Muscle of leg (tissue), 3 donors: ENCODE measurements at regions not wholly inside any gene's neighbourhood (a gene's known extent, or its start where the extent isn't known, plus 50 kb on each side); places are given as distances from the start of the nearest gene placed in this dataset.
"Not testable (repeated sequence)": the region's sequence is repeated elsewhere in the genome, so short reads cannot be mapped to it uniquely, and the experiment has no call there.

Experiments
- DNase-seq: peaks from one replicate; pipeline ENCODE4 v3.0.0; 2013
- H3K27ac ChIP-seq: one replicate; pipeline ENCODE4 v1.5.1; 2013; ENCODE audit warnings: mild to moderate bottlenecking, low read length, control low read depth
- H3K27me3 ChIP-seq: one replicate; pipeline ENCODE4 v1.6.1; 2013; ENCODE audit warnings: low read length; ENCODE audit not compliant: control insufficient read depth, insufficient read depth
- H3K36me3 ChIP-seq: one replicate; pipeline ENCODE4 v1.6.1; 2013; ENCODE audit warnings: low read length; ENCODE audit not compliant: control insufficient read depth, insufficient read depth
- H3K4me1 ChIP-seq: one replicate; pipeline ENCODE4 v1.6.1; 2013; ENCODE audit warnings: low read length; ENCODE audit not compliant: control insufficient read depth, insufficient read depth
- H3K4me3 ChIP-seq: one replicate; pipeline ENCODE4 v1.5.1; 2013; ENCODE audit warnings: low read length, control low read depth
- H3K9me3 ChIP-seq: replicated peaks from 2 replicates; pipeline ENCODE4 v1.6.1; 2013; ENCODE audit warnings: low read depth, low read length; ENCODE audit not compliant: control insufficient read depth
- WGBS: methylation state at CpG from one replicate; pipeline ENCODE4 v1.1.5; 2013; ENCODE audit warnings: missing lambda C conversion rate; ENCODE audit not compliant: insufficient coverage; 5-methylcytosine and 5-hydroxymethylcytosine counted together

- H3K4me1 ChIP-seq, H3K9me3 ChIP-seq, H3K36me3 ChIP-seq, H3K27me3 ChIP-seq, DNase-seq, H3K27ac ChIP-seq, H3K4me3 ChIP-seq: not testable (repeated sequence)
- WGBS, result no CpG with 5 or more reads among the region's 1 CpG
Observed at GRCh38 chr7:46039813-46040212, 118.7 kb upstream of the IGFBP3 start.

- no peaks in the 10 kb centered on the region for H3K9me3 ChIP-seq
- no peak for DNase-seq
- no peaks in the 10 kb centered on the region for H3K36me3 ChIP-seq
- WGBS, result 100% methylated on average over 1 of the region's 1 CpG
- no peaks in the 10 kb centered on the region for H3K27me3 ChIP-seq
- no peak overlapping the region for H3K4me3 ChIP-seq
- H3K27ac ChIP-seq, result no peak overlapping the region
- peaks cover 2% of the 10 kb centered on the region for H3K4me1 ChIP-seq
Observed at GRCh38 chr7:46035166-46035565, 114.1 kb upstream of the IGFBP3 start.

DNA sequence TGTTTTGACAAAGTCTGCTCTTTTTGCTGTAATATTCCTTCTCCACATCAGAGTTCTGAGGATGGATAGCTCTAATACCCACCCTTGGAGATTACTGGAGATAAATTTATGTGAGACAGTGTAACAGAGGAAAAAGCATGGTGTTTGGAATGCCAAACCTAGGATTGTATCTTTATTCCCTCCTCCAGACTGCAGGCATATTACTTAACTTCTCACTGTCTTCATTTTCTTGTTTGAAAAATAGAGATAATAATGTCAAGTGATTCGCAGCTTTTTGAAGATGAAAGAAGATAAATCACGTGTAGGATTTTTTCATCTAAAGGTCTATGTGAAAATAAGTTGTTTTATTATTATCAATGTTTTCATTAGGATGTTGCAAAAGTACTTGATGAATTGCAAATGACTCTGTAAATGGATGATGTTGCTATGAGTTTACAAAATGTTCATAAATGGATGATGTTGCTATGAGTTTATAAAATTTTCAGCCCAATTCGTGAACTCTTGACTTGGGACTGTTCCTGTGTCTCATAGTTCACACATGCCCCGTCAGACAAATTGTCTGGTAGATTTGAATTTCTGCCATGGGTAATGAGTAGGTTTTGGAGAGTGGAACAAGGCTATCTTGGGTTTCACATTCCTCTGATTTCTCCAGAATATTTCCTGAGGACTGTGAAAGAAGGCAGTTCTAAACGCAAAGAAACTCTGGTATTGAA is 113.1 kb upstream of the IGFBP3 start:
- Histone ChIP-seq H3K9me3 (no peaks in the 10 kb centered on the region), H3K4me1 (peaks cover 2% of the 10 kb centered on the region), H3K27me3 (no peaks in the 10 kb centered on the region), H3K27ac (no peak overlapping the region), H3K36me3 (no peaks in the 10 kb centered on the region), H3K4me3 (no peak overlapping the region)
- WGBS, result no CpG with 5 or more reads among the region's 5 CpGs
- no peak for DNase-seq

DNA sequence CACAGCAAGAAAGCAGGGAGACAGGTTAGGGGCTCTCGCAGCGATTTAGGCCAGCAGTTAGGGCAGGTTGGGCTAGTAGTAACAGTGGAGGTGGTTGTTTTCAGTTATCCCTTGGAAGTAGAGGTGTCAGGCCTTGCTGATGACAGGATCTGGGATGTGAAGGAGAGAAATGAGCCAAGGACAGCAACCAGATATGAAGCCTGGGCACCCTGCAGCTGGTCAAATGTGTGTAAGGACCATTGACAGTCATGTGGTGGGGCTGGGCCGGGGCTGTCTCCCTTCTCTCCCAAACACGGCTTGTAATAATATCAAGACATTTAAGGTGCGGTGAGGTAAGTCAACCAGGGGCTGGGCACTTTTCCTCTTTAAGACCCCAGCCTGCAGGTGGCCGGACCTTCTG is 112.5 kb upstream of the IGFBP3 start:
- no peak for DNase-seq
- WGBS, result 98% methylated on average over 5 of the region's 6 CpGs
- H3K9me3 ChIP-seq, result no peaks in the 10 kb centered on the region
- H3K27ac ChIP-seq, result no peak overlapping the region
- no peak overlapping the region for H3K4me3 ChIP-seq
- no peaks in the 10 kb centered on the region for H3K36me3 ChIP-seq
- H3K4me1 ChIP-seq, result peaks cover 2% of the 10 kb centered on the region
- no peaks in the 10 kb centered on the region for H3K27me3 ChIP-seq

DNA sequence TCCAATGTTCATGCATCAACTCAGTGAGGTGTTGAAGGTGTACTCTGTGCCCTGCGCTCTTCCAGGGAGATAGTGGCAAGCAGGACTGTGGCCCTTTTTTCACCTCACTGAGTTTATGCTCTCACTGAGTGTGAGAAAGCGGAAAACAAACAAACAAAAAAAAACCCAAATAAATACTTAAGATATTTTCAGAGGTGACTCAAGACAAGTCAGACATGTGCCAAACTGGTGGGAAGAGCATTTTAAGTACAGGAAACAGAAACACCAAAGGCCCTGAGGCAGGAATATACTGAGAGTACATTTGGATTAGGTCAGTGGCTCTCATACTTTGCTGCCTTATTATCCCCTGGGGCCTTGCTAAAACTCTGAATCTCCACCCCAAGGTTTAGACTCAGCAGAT is 111.9 kb upstream of the IGFBP3 start:
- WGBS, result no CpG with 5 or more reads among the region's 2 CpGs
- no peak overlapping the region for H3K27ac ChIP-seq
- no peaks in the 10 kb centered on the region for H3K36me3 ChIP-seq
- no peaks in the 10 kb centered on the region for H3K27me3 ChIP-seq
- no peak for DNase-seq
- peaks cover 2% of the 10 kb centered on the region for H3K4me1 ChIP-seq
- no peaks in the 10 kb centered on the region for H3K9me3 ChIP-seq
- H3K4me3 ChIP-seq, result no peak overlapping the region

DNA sequence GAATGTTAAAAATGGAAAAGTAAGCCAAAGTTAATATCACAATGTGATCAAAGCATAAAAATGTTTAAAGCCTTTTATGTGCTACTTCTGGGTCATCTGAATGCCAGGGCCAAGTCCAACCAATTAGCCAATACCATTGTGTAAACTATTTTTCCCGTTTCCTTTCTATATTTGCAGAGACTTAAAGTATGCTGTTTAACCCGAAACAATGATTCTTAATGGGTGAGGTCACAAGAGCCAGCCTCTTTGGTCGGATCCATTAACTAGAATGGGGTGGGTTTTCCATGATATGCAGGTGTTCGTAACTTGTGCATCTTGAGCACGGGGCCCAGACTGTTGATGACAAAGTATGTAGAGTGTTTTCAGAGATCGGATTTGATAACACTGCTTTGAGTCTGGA is 111.3 kb upstream of the IGFBP3 start:
- no peaks in the 10 kb centered on the region for H3K27me3 ChIP-seq
- no peak for DNase-seq
- no peaks in the 10 kb centered on the region for H3K9me3 ChIP-seq
- H3K36me3 ChIP-seq, result no peaks in the 10 kb centered on the region
- no peak overlapping the region for H3K27ac ChIP-seq
- H3K4me1 ChIP-seq, result peaks cover 2% of the 10 kb centered on the region
- WGBS, result 95% methylated on average over 4 of the region's 6 CpGs
- H3K4me3 ChIP-seq, result no peak overlapping the region

- H3K27ac ChIP-seq, result no peak overlapping the region
- no peaks in the 10 kb centered on the region for H3K27me3 ChIP-seq
- DNase-seq, result no peak
- H3K4me3 ChIP-seq, result no peak overlapping the region
- H3K36me3 ChIP-seq, result no peaks in the 10 kb centered on the region
- no peaks in the 10 kb centered on the region for H3K4me1 ChIP-seq
- no CpG with 5 or more reads among the region's 2 CpGs for WGBS
- H3K9me3 ChIP-seq, result no peaks in the 10 kb centered on the region
Observed at GRCh38 chr7:46029111-46029704, 108.1 kb upstream of the IGFBP3 start.

- Histone ChIP-seq H3K4me3 (no peak overlapping the region), H3K36me3 (no peaks in the 10 kb centered on the region), H3K4me1 (no peaks in the 10 kb centered on the region), H3K27me3 (no peaks in the 10 kb centered on the region), H3K9me3 (no peaks in the 10 kb centered on the region), H3K27ac (no peak overlapping the region)
- no CpG with 5 or more reads among the region's 1 CpG for WGBS
- no peak for DNase-seq
Observed at GRCh38 chr7:46028246-46028645, 107.2 kb upstream of the IGFBP3 start.

DNA sequence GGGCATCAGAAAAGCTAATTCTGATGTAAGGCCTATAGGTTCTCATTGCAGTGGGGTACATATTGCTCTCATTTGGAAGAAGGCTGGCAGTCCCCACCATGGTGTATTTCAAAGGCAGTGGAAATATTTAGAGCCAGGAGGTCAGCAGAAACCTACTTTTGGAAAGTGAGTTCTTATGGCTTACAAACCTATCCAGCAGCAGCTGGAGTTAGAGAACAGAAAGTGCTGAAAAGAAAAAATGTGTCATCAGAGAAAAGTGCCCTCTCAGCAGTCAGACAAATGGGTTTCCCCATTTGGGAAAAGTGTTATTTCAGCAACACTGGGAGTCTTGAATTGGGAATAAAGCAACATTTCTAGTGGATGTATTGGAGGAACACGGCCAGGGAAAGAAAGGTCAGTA is 105.7 kb upstream of the IGFBP3 start:
- Histone ChIP-seq H3K27ac (no peak overlapping the region), H3K4me1 (no peaks in the 10 kb centered on the region), H3K9me3 (no peaks in the 10 kb centered on the region), H3K4me3 (no peak overlapping the region), H3K27me3 (no peaks in the 10 kb centered on the region), H3K36me3 (no peaks in the 10 kb centered on the region)
- WGBS, result 86% methylated on average over 1 of the region's 1 CpG
- no peak for DNase-seq

GRCh38 chr7:46024263-46024916 is 103.3 kb upstream of the IGFBP3 start:
- Histone ChIP-seq H3K27ac (no peak overlapping the region), H3K36me3 (no peaks in the 10 kb centered on the region), H3K9me3 (no peaks in the 10 kb centered on the region), H3K27me3 (no peaks in the 10 kb centered on the region), H3K4me3 (no peak overlapping the region), H3K4me1 (no peaks in the 10 kb centered on the region)
- no peak for DNase-seq
- WGBS, result no CpG with 5 or more reads among the region's 6 CpGs
